Ovary (tissue), 7 donors: ENCODE measurements at regions not wholly inside any gene's neighbourhood (a gene's known extent, or its start where the extent isn't known, plus 50 kb on each side); places are given as distances from the start of the nearest gene placed in this dataset.

Source experiments
- DNase-seq, 5 donors: peaks; one replicate each; pipeline ENCODE4 v3.0.0-alpha.2; 2019 to 2020
- H3K27ac ChIP-seq, 2 donors: fragments of 200-600 bp; one replicate each; pipeline versions ENCODE4 v1.5.1 to v1.8.0; 2019 to 2022
- H3K27me3 ChIP-seq: fragments of 200-600 bp; one replicate; pipeline ENCODE4 v1.8.0; 2022
- H3K36me3 ChIP-seq: fragments of 200-600 bp; sonication (generic); one replicate; pipeline ENCODE4 v1.5.1; 2019
- H3K4me1 ChIP-seq: one replicate; pipeline ENCODE4 v1.8.1; 2013; ENCODE audit warnings: mild to moderate bottlenecking, moderate library complexity; ENCODE audit not compliant: insufficient read depth
- H3K4me3 ChIP-seq: fragments of 200-600 bp; sonication (generic); one replicate; pipeline ENCODE4 v1.5.1; 2017
- H3K9me3 ChIP-seq, 2 donors: fragments of 200-600 bp in 1 of 2; sonication (generic) in 1 of 2; one replicate each; pipeline versions ENCODE4 v1.5.1 to v1.8.1; 2013 to 2019; ENCODE audit warnings: mild to moderate bottlenecking in 1 of 2, moderate library complexity in 1 of 2
- CTCF ChIP-seq, 3 donors: fragments of 450-650 bp in 2 of 3; fragments of 200-600 bp in 1 of 3; IDR thresholded peaks; one replicate each; pipeline versions ENCODE4 v1.5.1 to v1.8.0; 2016 to 2022; ENCODE audit warnings: antibody characterized with exemption in 3 of 3, mild to moderate bottlenecking in 1 of 3
- EP300 ChIP-seq: sonication (generic); formaldehyde crosslinking; IDR thresholded peaks from one replicate; pipeline ENCODE4 v1.6.1; 2017; ENCODE audit warnings: antibody characterized with exemption
- POLR2A ChIP-seq: fragments of 450-650 bp; IDR thresholded peaks from one replicate; pipeline ENCODE4 v1.6.1; 2017; ENCODE audit warnings: antibody characterized with exemption, mild to moderate bottlenecking, moderate library complexity
- WGBS, 3 donors: extraction: QIAGEN DNeasy Blood & Tissue Kit in 1 of 3; methylation state at CpG; one replicate each; pipeline versions ENCODE4 v1.1.5 to v1.1.7; 2013 to 2017; 5-methylcytosine and 5-hydroxymethylcytosine counted together
- intact Hi-C, 4 donors: fragments of 100-400 bp; cut with DNase I; formaldehyde crosslinking; loops; one replicate each; pipeline versions ENCODE4 v1.11.0 to v1.15.1; 2022 to 2023
- donor health status: DM: no; HTN: no; CAD: no; lungs with moderate emphysema.
- donor health status: DM: no; HTN: no; CAD: no.
- donor health status: Bipolar disorder and iron deficiency.
- donor health status: DM: no; HTN: no; CAD: no.
- donor health status: DM: yes; HTN: yes; CAD: no.

DNA sequence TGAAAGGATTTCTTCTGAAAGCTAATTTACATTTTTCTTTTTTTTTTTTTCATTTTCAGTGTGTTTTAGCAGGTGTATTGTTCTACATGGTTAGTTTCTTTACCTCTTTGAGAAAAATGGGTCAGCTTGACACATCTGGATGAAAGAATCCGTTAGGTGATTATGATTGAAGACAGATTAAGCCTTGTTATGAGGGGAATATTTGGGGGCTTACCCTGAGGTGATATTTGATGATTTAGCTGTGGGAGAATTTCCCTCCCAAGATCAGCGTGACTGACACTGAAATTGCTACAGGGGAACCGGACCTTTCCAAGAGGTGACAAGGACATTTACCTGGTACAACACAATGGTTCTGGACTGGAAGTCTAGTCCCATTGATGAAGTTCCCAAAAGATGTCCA is 147.5 kb downstream of the NFKBIZ start:
- intact Hi-C loops, result no loop called here

GRCh38 chr3:101998256-101998926 is 149.1 kb downstream of the NFKBIZ start:
- no peak for DNase-seq
- Histone ChIP-seq H3K27me3 (no peaks in the 10 kb centered on the region), H3K27ac (no peak overlapping the region), H3K36me3 (no peaks in the 10 kb centered on the region), H3K4me1 (no peaks in the 10 kb centered on the region), H3K9me3 (no peaks in the 10 kb centered on the region), H3K4me3 (no peak overlapping the region)
- WGBS, 3 donors, result 65 to 82% (median 67%) methylated on average over 3 of the region's 3 CpGs
- intact Hi-C loops, result no loop called here
- TF ChIP-seq CTCF (IDR thresholded peaks at IDR 0.05) (no peak), EP300 (no peak), POLR2A (no peak)

More for the DNA sequence above, 147.5 kb downstream of the NFKBIZ start:
- Histone ChIP-seq H3K4me1 (no peaks in the 10 kb centered on the region), H3K27me3 (no peaks in the 10 kb centered on the region), H3K9me3 (no peaks in the 10 kb centered on the region), H3K4me3 (no peak overlapping the region), H3K27ac (no peak overlapping the region), H3K36me3 (no peaks in the 10 kb centered on the region)
- no peak for TF ChIP-seq EP300
- no peak for TF ChIP-seq POLR2A
- no peak for TF ChIP-seq CTCF (IDR thresholded peaks at IDR 0.05)
- no peak for DNase-seq
- WGBS, 3 donors, result 88 to 97% (median 89%) methylated on average over 3 of the region's 3 CpGs

- H3K4me1 ChIP-seq, result no peaks in the 10 kb centered on the region
- WGBS, 3 donors, result 55 to 60% (median 57%) methylated on average over 3 of the region's 3 CpGs
- intact Hi-C loops, result no loop called here
- no peak for DNase-seq
- H3K36me3 ChIP-seq, result no peaks in the 10 kb centered on the region
- H3K4me3 ChIP-seq, result no peak overlapping the region
- no peak overlapping the region for H3K27ac ChIP-seq
- TF ChIP-seq EP300, result no peak
- TF ChIP-seq CTCF (IDR thresholded peaks at IDR 0.05), result no peak
- no peak for TF ChIP-seq POLR2A
- no peaks in the 10 kb centered on the region for H3K9me3 ChIP-seq
- H3K27me3 ChIP-seq, result no peaks in the 10 kb centered on the region
These were observed 150.0 kb downstream of the NFKBIZ start for GRCh38 chr3:101999177-101999779.

DNA sequence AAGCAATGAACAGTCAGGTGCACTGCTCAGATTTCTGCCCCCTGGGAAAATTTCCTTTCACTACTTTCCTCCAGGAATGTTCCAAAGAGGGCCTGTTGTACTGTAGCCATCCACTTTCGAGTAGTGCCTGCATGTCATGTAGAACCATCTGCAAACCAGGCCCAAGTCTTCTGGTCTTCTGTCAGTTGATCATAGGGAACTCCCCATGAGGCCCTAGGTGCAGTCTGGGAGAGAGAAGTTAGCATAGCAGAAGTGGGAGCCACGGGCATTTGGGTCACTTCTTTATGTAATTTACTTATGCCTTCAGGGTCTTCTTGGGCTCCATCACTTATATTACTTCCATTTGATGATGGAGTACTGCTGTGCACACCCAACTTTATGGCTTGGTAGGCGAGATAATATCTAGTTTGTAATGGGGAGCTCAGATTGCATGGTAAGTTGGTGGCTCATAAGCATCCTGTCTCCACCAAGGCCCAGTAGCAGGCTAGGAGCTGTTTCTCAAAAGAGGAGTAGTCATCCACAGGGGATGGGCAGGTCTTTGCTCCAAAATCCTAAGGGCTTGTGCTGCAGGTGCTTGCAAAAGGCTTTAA is 151.4 kb downstream of the NFKBIZ start:
- no peaks in the 10 kb centered on the region for H3K36me3 ChIP-seq
- H3K27me3 ChIP-seq, result no peaks in the 10 kb centered on the region
- DNase-seq, result no peak
- 73 to 83% (median 75%) methylated on average over 3 of the region's 3 CpGs for WGBS, 3 donors
- no peak overlapping the region for H3K27ac ChIP-seq
- intact Hi-C loops, result no loop called here
- no peaks in the 10 kb centered on the region for H3K4me1 ChIP-seq
- no peaks in the 10 kb centered on the region for H3K9me3 ChIP-seq
- TF ChIP-seq CTCF (IDR thresholded peaks at IDR 0.05) (no peak), EP300 (no peak), POLR2A (no peak)
- no peak overlapping the region for H3K4me3 ChIP-seq
